Spleen (tissue), 11 donors: ENCODE measurements at regions not wholly inside any gene's neighbourhood (a gene's known extent, or its start where the extent isn't known, plus 50 kb on each side); places are given as distances from the start of the nearest gene placed in this dataset.

Experiments used
- DNase-seq: peaks from one replicate; pipeline ENCODE4 v3.0.0-alpha.2; 2020
- H3K27ac ChIP-seq, 8 donors: fragments of 200-600 bp; sonication (generic) in 7 of 8; 1 replicate in 4 of 8; 2 replicates in 4 of 8; pipeline versions ENCODE4 v1.5.0 to v1.8.0; 2016 to 2021; ENCODE audit warnings: inconsistent platforms in 4 of 8, mild to moderate bottlenecking in 4 of 8, moderate library complexity in 1 of 8
- H3K27me3 ChIP-seq, 7 donors: fragments of 200-600 bp; sonication (generic) in 6 of 7; replicated peaks in 1 of 7; 1 replicate in 4 of 7; 2 replicates in 3 of 7; pipeline versions ENCODE4 v1.5.0 to v1.8.0; 2016 to 2021; ENCODE audit warnings: inconsistent platforms in 3 of 7, mild to moderate bottlenecking in 1 of 7
- H3K36me3 ChIP-seq, 6 donors: fragments of 200-600 bp; sonication (generic) in 5 of 6; 1 replicate in 4 of 6; 2 replicates in 2 of 6; pipeline versions ENCODE4 v1.5.0 to v1.8.0; 2016 to 2021; ENCODE audit warnings: inconsistent platforms in 2 of 6
- H3K4me1 ChIP-seq, 6 donors: fragments of 200-600 bp; sonication (generic) in 5 of 6; 1 replicate in 3 of 6; 2 replicates in 3 of 6; pipeline versions ENCODE4 v1.5.0 to v1.8.0; 2016 to 2021; ENCODE audit warnings: inconsistent platforms in 3 of 6
- H3K4me3 ChIP-seq, 8 donors: fragments of 200-600 bp; sonication (generic) in 7 of 8; 1 replicate in 4 of 8; 2 replicates in 4 of 8; pipeline versions ENCODE4 v1.5.0 to v1.8.0; 2016 to 2021; ENCODE audit warnings: inconsistent platforms in 4 of 8, mild to moderate bottlenecking in 4 of 8, moderate library complexity in 2 of 8
- H3K9me3 ChIP-seq, 8 donors: fragments of 200-600 bp; sonication (generic) in 7 of 8; 1 replicate in 4 of 8; 2 replicates in 4 of 8; pipeline versions ENCODE4 v1.5.0 to v1.8.0; 2016 to 2021; ENCODE audit warnings: inconsistent platforms in 4 of 8
- POLR2A ChIP-seq, 3 donors: fragments of 450-650 bp; IDR thresholded peaks; one replicate each; pipeline ENCODE4 v1.5.1; 2017; ENCODE audit warnings: antibody characterized with exemption in 3 of 3, mild to moderate bottlenecking in 1 of 3
- POLR2AphosphoS5 ChIP-seq, 3 donors: sonication (generic); formaldehyde crosslinking; IDR thresholded peaks; one replicate each; pipeline ENCODE4 v1.5.1; 2017; ENCODE audit warnings: antibody characterized with exemption in 3 of 3
- WGBS, 5 donors: extraction: QIAGEN DNeasy Blood & Tissue Kit in 3 of 5; methylation state at CpG; one replicate each; pipeline versions ENCODE4 v1.1.5 to v1.1.7; 2013 to 2018; 5-methylcytosine and 5-hydroxymethylcytosine counted together
- intact Hi-C: fragments of 100-400 bp; cut with DNase I; formaldehyde crosslinking; loops from one replicate; pipeline ENCODE4 v1.15.0; 2023; ENCODE audit warnings: low total_unique reads
- TF ChIP-seq, protein P1 (sequence below), 11 experiments: fragments of 200-600 bp in 7 of 11; fragments of 450-650 bp in 4 of 11; sonication (generic) in 4 of 11; IDR thresholded peaks in 8 of 11; conservative IDR thresholded peaks in 3 of 11; 1 replicate in 7 of 11; 2 replicates in 4 of 11; pipeline versions ENCODE4 v1.4.0 to v1.8.0; 2016 to 2021; ENCODE audit warnings: antibody characterized with exemption in 11 of 11, inconsistent platforms in 4 of 11, mild to moderate bottlenecking in 1 of 11
- donor health status: healthy with polysubstance abuse.
- donor health status: DM: no; HTN: no; CAD: no; lungs with moderate emphysema.
- donor health status: DM: no; HTN: no; CAD: no.
- donor health status: Bipolar disorder and iron deficiency.
- donor health status: healthy.
- donor health status: DM: no; HTN: no; CAD: no.
- donor health status: DM: yes; HTN: yes; CAD: no.

DNA sequence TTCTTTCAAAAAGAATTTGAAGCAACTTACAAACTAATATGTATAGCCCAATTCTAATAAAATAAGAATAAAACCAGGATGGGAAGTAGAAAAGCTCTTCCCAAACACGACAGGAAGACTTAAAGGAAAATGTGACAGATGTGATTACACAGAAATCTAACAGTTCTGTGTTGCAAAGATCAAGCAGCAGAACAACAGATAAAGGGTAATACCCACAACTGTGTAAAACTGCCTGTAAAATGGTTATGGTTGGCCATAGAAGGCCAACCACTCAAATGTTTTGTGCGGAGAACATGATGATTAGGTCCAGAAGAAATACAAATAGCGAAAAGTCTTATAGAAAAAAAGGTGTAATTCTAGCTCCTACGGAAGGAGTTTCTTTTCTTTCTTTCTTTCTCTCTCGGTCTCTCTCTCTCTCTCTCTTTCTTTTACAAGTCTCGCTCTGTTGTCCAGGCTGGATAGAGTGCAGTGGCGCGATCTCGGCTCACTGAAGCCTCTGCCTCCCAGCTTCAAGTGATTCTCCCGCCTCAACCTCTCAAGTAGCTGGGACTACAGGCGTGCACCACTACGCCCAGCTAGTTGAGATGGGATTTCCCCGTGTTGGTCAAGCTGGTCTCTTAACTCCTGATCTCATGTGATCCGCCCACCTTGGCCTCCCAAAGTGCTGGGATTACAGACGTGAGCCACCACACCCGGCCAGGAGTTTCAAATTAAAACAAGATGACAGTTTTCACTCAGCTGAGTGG, 128.5 kb downstream of the QRSL1 start:
- H3K27ac ChIP-seq = no peak overlapping the region
- WGBS, 5 donors = 75 to 87% (median 85%) methylated on average over 16 of the region's 16 CpGs
- H3K27me3 ChIP-seq = no peaks in the 10 kb centered on the region
- no peaks in the 10 kb centered on the region for H3K36me3 ChIP-seq
- no peak for DNase-seq
- TF ChIP-seq POLR2A (IDR thresholded peaks at IDR 0.05) (no peak), POLR2AphosphoS5 (IDR thresholded peaks at IDR 0.05) (no peak)
- TF ChIP-seq, protein P1, sequence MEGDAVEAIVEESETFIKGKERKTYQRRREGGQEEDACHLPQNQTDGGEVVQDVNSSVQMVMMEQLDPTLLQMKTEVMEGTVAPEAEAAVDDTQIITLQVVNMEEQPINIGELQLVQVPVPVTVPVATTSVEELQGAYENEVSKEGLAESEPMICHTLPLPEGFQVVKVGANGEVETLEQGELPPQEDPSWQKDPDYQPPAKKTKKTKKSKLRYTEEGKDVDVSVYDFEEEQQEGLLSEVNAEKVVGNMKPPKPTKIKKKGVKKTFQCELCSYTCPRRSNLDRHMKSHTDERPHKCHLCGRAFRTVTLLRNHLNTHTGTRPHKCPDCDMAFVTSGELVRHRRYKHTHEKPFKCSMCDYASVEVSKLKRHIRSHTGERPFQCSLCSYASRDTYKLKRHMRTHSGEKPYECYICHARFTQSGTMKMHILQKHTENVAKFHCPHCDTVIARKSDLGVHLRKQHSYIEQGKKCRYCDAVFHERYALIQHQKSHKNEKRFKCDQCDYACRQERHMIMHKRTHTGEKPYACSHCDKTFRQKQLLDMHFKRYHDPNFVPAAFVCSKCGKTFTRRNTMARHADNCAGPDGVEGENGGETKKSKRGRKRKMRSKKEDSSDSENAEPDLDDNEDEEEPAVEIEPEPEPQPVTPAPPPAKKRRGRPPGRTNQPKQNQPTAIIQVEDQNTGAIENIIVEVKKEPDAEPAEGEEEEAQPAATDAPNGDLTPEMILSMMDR (IDR thresholded peaks at IDR 0.05 in 8 of 11, conservative IDR thresholded peaks at IDR 0.05 in 3 of 11) = no peak
- intact Hi-C loops = no loop called here
- H3K4me3 ChIP-seq = no peak overlapping the region
- H3K9me3 ChIP-seq = peaks cover 0 to 31% (median 10%) of the 10 kb centered on the region in 8 donors
- H3K4me1 ChIP-seq = no peaks in the 10 kb centered on the region

DNA sequence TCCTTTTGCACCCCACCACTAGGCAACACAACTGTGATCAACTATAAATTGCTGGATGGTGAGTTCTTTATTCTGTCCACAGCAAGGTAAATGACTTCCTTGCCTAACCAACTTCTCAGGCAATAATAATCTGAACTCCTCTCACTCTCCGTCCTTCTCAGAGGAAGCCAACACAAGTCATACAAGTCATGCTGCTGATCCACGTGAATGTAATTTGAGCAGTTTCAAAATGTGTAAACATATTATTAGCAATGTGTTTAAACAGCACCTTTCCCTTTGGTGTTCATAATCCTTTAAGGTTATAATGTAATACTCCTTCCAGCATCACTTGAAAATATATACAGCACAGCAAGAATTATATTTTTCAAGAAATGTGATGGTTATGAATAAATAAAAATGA, 127.9 kb downstream of the QRSL1 start:
- H3K4me1 ChIP-seq = no peaks in the 10 kb centered on the region
- no peaks in the 10 kb centered on the region for H3K27me3 ChIP-seq
- TF ChIP-seq POLR2AphosphoS5 (IDR thresholded peaks at IDR 0.05) (no peak), POLR2A (IDR thresholded peaks at IDR 0.05) (no peak)
- TF ChIP-seq, protein P1 (IDR thresholded peaks at IDR 0.05 in 8 of 11, conservative IDR thresholded peaks at IDR 0.05 in 3 of 11) = no peak
- intact Hi-C loops = no loop called here
- H3K9me3 ChIP-seq = peaks cover 0 to 24% (median 10%) of the 10 kb centered on the region in 8 donors
- no peak overlapping the region for H3K27ac ChIP-seq
- no peaks in the 10 kb centered on the region for H3K36me3 ChIP-seq
- 55 to 86% (median 68%) methylated on average over 2 of the region's 2 CpGs for WGBS, 5 donors
- no peak for DNase-seq
- H3K4me3 ChIP-seq = no peak overlapping the region

DNA sequence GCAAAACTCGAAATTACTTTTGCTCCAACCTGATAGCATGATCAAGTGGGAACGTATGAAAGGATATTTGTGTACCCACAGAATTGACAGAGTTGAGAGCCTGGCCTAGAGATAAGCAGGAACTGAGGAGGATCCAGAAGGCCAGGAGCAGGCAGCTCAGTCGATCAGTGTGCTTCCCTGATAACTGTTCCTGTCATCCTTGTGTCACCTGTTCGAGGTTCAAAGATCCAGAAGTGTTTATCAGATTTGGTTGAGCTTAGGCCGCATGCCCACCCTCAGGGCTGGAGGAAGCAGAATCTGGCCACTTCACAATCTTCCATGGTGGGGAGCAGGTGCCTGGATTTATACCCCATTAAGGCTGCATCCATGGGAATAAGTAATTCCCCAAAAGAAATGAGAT, 124.8 kb downstream of the QRSL1 start:
- Histone ChIP-seq H3K27ac (no peak overlapping the region), H3K27me3 (no peaks in the 10 kb centered on the region), H3K4me1 (no peaks in the 10 kb centered on the region), H3K36me3 (no peaks in the 10 kb centered on the region), H3K9me3 (peaks cover 0 to 7% (median 2%) of the 10 kb centered on the region in 8 donors), H3K4me3 (no peak overlapping the region)
- 85 to 94% (median 90%) methylated on average over 5 of the region's 5 CpGs for WGBS, 5 donors
- no peak for TF ChIP-seq POLR2A (IDR thresholded peaks at IDR 0.05)
- no peak for TF ChIP-seq POLR2AphosphoS5 (IDR thresholded peaks at IDR 0.05)
- TF ChIP-seq, protein P1 (IDR thresholded peaks at IDR 0.05 in 8 of 11, conservative IDR thresholded peaks at IDR 0.05 in 3 of 11) = no peak
- intact Hi-C loops = no loop called here
- DNase-seq = no peak

DNA sequence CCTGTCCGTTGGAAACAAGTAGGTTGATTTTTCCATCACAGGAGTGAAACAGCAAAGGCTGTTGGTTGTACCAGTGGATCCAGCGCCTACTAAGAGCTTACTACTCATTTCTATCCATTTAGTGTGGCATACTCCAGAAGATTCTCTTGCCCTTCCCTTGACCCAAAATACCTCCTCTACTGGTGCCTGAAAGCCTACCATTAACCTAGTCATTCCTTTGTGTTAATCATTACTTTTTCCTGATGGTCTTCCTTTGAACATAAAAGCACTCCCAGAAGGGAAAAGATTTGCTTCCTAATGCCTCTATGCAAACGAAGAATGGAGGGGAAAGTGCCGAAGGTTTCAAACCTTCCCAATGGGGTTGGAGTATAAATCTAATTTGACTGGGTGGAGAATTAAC, 123.3 kb downstream of the QRSL1 start:
- Histone ChIP-seq H3K4me1 (no peaks in the 10 kb centered on the region), H3K36me3 (no peaks in the 10 kb centered on the region), H3K27ac (no peak overlapping the region), H3K27me3 (no peaks in the 10 kb centered on the region), H3K4me3 (no peak overlapping the region), H3K9me3 (no peaks in the 10 kb centered on the region)
- no peak for DNase-seq
- TF ChIP-seq POLR2A (IDR thresholded peaks at IDR 0.05) (no peak), POLR2AphosphoS5 (IDR thresholded peaks at IDR 0.05) (no peak)
- TF ChIP-seq, protein P1 (IDR thresholded peaks at IDR 0.05 in 8 of 11, conservative IDR thresholded peaks at IDR 0.05 in 3 of 11) = no peak
- intact Hi-C loops = no loop called here
- 70 to 85% (median 79%) methylated on average over 4 of the region's 4 CpGs for WGBS, 5 donors
